GM04503 (cell line): ENCODE measurements at regions not wholly inside any gene's neighbourhood (a gene's known extent, or its start where the extent isn't known, plus 50 kb on each side); places are given as distances from the start of the nearest gene placed in this dataset.
"Not testable (repeated sequence)": the region's sequence is repeated elsewhere in the genome, so short reads cannot be mapped to it uniquely, and the experiment has no call there.

Source experiments
- DNase-seq: peaks from one replicate; pipeline ENCODE4 v3.0.0-alpha.2; 2012; ENCODE audit warnings: low read depth

- DNase-seq: not testable (repeated sequence)
Measured at GRCh38 chr20:25987928-25988560, 291.4 kb upstream of the ZNF337 start.

DNA sequence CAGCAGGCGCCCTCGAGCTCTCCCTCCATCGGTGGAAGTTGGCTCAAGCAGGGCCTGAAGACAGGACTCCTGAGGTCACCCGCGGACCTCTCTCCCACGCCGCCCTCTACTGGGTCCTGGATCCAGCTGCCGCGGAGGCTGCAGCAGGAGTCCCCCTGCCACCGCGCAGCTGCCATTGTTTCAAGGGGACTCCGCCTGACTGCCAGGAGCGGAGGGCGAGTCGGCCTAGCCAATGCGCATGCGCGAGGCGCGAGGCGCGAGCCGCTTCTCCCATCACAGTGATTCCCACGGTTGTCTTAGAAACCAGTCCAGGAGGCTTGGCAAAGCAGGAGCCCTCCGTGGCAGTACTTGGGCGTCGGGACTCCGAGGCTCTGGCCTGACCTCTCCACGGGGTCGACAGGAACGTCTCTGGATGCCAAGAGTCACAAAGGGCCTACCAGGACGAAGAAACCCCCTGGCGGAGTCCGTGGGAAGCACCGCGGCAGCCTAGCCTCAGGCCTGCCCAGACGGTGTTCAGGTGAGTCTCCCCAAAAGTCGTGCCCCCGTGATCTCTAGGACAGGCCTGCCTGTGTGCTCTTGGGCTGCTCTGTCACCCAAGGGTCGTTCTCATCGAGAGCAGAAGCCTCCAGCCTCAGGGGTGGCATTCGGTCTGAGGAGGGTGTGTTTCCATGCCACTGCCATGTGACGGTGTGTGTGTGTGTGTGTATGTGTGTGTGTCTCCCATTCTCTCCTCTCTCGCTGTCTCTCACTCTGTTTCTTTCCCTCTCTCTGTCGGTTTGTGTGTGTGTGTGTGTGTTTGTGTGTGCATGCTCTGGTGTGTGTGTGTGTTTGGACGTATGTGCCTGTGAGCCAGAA lies 290.6 kb upstream of the ZNF337 start:
- DNase-seq: no peak

DNA sequence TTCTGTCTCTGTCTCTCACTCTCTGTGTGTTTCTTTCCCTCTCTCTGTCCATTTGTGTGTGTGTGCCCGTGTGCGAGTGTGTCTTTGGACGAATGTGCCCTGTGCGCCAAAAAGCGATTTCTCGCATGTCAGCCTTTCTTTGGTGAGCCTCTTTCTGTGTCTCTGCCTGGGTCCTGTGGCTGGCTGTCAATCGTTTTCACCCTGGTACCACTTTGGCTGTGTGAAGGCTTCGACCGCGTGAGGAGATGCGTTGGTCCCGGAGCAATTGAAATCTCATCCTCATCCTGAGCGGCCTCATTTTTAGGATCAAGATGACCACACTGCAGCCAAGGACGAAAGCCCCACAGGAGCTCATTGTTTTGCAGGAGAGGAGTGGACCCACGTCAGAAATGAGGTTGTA lies 288.9 kb upstream of the ZNF337 start:
- DNase-seq: no peak

DNA sequence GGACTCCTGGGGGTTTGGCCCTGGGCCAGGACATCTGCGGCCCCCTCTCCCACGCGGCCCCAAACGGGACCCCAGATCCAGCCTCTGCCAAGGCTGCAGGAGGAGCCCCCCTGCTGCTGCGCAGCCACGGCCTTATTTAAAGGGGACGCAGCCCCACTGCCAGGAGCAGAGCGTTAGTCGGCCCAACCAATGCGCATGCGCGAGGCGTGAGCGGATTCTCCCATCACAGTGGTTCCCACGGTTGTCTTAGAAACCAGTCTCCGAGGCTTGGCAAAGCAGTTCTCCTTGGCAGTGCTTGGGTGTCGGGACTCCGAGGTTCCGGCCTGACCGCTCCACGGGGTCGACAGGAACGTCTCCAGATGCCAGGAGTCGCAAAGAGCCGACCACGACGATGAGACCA lies 288.3 kb upstream of the ZNF337 start:
- DNase-seq: peak; percentile 19

DNA sequence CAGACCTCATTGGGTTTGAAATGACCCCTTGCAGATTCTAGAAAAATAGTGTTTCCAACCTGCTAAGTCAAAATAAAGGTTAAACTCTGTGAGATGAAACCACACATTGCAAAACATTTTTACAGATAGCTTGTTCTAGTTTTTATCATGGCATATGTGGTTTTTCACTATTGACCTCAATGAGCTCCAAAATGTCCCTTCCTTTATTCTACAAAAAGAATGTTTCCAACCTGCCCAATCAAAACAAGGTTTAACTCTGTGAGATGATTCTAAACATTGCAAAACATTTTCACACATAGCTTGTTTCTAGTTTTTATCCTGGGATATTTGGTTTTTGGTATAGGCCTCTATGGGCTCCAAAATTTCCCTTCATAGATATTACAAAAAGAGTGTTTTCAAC lies 286.0 kb upstream of the ZNF337 start:
- not testable (repeated sequence) for DNase-seq

- not testable (repeated sequence) for DNase-seq
Measured at GRCh38 chr20:25978450-25979190, 282.0 kb upstream of the ZNF337 start.

DNA sequence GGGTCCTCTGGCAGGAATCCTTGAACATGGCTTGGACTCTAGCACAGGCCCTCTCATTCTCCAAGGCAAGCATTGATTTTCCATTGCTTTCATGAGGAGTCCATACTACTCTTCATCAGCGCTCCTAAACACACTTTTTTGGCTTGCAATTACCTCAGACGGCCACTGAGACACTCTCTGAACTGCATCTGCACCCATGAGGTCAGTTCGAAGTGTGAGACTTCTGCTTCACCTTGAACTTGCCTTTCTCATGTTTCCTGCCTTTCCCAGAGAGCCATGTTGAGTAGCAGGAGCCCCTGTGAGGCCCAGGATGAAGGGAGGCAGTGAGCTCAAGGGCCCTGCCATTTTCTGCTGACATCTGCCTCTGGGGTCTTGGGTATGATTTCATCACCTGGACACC lies 279.2 kb upstream of the ZNF337 start:
- DNase-seq: not testable (repeated sequence)

DNA sequence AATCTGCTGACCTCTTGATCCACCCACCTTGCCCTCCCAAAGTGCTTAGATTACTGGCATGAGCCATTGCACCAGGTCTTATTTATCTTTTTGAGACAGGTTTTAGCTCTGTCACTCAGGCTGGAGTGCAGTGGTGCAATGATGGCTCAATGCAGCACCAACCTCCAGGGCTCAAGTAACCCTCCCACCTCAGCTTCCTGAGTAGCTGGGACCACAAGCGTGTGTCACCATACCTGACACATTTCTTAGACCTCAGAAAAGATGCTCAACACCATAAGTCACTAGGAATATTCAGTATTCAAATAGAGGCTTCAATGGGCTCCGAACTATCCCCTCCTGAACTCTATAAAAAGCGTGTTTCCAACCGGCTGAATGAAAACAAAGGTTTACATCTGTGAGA lies 268.6 kb upstream of the ZNF337 start:
- DNase-seq: not testable (repeated sequence)

GRCh38 chr20:25953876-25954275 lies 257.2 kb upstream of the ZNF337 start:
- DNase-seq: not testable (repeated sequence)

DNA sequence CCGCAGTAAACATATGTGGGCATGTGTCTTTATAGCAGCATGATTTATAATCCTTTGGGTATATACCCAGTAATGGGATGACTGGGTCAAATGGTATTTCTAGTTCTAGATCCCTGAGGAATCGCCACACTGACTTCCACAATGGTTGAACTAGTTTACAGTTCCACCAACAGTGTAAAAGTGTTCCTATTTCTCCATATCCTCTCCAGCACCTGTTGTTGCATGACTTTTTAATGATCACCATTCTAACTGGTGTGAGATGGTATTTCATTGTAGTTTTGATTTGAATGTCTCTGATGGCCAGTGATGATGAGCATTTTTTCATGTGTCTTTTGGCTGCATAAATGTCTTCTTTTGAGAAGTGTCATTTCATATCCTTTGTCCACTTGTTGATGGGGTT lies 238.6 kb upstream of the ZNF337 start:
- DNase-seq: not testable (repeated sequence)

- not testable (repeated sequence) for DNase-seq
Measured at GRCh38 chr20:25932806-25933205, 236.2 kb upstream of the ZNF337 start.

- peak; percentile 52 for DNase-seq
Measured at GRCh38 chr20:25932170-25932569, 235.5 kb upstream of the ZNF337 start.

DNA sequence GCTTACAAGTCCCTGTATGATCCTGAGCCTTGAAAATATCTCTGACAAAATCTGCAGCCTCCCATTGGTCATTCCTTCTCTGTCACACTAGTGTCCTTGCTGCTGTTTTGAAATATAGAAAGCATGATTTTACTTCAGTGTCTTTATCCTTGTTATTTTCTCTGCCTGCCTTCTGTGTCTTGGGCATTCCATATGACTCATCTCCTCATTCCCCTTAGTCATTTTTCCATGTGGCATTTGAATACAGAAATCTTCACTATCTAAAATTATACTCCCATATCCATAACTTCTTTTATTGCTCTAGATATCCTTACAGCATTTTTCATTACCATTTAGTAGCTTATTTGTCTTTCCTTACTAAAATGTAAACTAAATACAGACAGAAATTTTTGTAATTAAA lies 205.7 kb upstream of the ZNF337 start:
- peak; percentile 6 for DNase-seq

GRCh38 chr20:25898663-25899062 lies 202.0 kb upstream of the ZNF337 start:
- DNase-seq: not testable (repeated sequence)

DNA sequence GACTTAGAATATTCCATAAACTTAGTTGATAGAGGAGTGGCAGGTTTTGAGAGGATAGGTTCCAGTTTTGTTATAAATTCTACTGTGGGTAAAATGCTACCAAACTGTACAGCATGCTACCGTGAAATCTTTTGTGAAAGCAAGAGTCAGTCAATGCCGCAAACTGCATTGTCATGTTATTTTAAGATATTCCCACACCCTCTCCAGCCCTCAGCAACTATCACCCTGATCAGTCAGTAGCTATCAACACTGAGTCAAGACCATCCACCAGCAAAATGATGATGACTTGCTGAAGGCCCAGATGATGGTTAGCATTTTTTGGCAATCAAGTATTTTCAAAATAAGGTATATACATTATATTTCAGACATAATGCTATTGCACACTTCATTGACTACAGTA lies 182.4 kb upstream of the ZNF337 start:
- DNase-seq: not testable (repeated sequence)

- DNase-seq: not testable (repeated sequence)
Measured at GRCh38 chr20:25868650-25868979, 172.0 kb upstream of the ZNF337 start.

GRCh38 chr20:25867776-25868649 lies 171.4 kb upstream of the ZNF337 start:
- no peak for DNase-seq

DNA sequence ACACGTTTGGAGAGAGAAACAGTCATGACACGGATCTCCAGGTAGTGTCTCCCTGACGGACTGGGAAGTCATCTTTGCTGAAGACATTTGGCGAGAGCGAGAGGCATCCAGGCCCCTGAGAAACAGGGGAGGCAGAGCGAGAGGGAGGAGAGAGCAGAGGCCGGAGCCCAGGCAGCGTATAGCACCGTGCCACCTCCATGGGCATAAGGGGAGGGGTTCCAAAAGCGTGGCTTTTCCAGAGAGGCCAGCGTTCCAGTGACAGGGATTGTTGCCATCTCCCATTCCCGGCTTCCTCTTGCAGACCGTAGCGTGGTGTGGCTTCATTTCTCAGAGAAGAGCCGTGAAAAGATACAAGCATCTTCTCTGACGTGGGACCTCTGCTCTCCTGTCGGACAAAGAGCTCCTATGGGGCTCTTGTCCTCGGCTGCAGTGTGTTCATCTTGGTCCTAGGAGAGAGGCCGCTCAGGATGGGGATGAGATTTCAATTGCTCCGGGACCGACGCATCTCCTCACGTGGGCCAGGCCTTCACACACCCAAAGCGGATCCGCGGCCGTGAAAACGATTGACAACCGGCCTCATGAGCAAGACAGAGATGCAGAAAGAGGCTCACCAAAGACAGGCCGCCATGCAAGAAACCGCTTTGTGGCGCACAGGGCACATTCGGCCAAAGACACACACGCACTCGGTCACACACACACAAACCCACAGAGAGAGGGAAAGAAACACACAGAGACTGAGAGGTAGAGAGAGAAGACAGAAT lies 170.5 kb upstream of the ZNF337 start:
- DNase-seq: not testable (repeated sequence)

DNA sequence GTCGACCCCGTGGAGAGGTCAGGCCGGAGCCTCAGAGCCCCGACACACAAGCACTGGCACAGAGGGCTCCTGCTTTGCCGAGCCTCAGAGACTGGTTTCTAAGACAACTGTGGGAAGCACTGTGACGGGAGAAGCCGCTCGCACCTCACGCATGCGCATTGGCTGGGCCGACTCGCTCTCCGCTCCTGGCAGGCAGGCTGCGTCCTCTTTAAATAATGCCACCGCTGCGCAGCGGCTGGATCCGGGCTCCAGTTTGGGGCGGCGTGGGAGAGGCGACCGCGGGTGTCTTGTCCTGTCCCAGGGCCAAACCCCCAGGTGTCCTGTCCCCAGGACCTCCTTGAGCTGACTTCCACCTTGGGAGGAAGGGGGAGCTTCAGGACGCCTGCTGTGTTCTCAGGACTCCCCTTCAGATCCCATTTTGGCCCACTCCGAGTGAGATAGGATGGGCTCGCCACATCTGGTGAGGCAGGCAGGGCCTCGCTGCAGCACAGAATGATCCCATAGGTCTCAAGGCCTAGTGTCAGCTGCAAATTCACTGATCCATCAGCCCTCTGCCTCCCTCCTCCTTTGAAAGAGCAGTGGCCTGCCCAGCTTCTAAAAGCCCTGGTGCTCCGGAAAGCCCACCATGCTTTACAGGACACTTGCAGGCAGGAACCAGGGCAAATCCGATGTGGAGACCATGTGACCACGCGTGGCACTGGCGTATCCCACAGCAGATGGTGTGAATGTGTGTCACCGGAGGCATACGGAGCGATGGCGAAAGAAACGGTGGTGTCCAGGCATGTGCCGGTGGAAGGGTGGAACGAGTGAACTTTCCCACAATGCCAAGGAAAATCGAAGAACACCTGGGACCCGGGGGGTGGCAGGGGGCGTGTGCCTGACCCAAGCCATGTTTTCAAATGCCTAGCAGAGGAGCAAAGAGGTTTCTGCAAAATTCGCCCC lies 169.3 kb upstream of the ZNF337 start:
- no peak for DNase-seq
